Medulla oblongata (tissue), 1 donor: ENCODE measurements at regions not wholly inside any gene's neighbourhood (a gene's known extent, or its start where the extent isn't known, plus 50 kb on each side); places are given as distances from the start of the nearest gene placed in this dataset.

Experiments
- DNase-seq: peaks from one replicate; pipeline ENCODE4 v3.0.0-alpha.2; 2015; ENCODE audit errors: extremely low spot score

GRCh38 chr14:85248881-85249635, 280.9 kb upstream of the FLRT2 start:
- DNase-seq = no peak

- DNase-seq = no peak
These were observed 279.3 kb upstream of the FLRT2 start for GRCh38 chr14:85250414-85251189.

GRCh38 chr14:85252011-85252410, 277.9 kb upstream of the FLRT2 start:
- DNase-seq = no peak

GRCh38 chr14:85254711-85255110, 275.2 kb upstream of the FLRT2 start:
- no peak for DNase-seq

GRCh38 chr14:85257287-85257686, 272.7 kb upstream of the FLRT2 start:
- no peak for DNase-seq

GRCh38 chr14:85263916-85264675, 265.8 kb upstream of the FLRT2 start:
- no peak for DNase-seq

GRCh38 chr14:85273099-85273677, 256.8 kb upstream of the FLRT2 start:
- DNase-seq = peak; percentile 63

- no peak for DNase-seq
These were observed 256.0 kb upstream of the FLRT2 start for GRCh38 chr14:85273952-85274351.

- no peak for DNase-seq
These were observed 253.6 kb upstream of the FLRT2 start for GRCh38 chr14:85276161-85276978.

GRCh38 chr14:85276979-85277228, 253.0 kb upstream of the FLRT2 start:
- no peak for DNase-seq

GRCh38 chr14:85279407-85279806, 250.5 kb upstream of the FLRT2 start:
- no peak for DNase-seq

- no peak for DNase-seq
These were observed 249.9 kb upstream of the FLRT2 start for GRCh38 chr14:85280074-85280473.

- DNase-seq = no peak
These were observed 248.0 kb upstream of the FLRT2 start for GRCh38 chr14:85281921-85282320.

GRCh38 chr14:85288041-85288440, 241.9 kb upstream of the FLRT2 start:
- no peak for DNase-seq

- DNase-seq = no peak
These were observed 238.2 kb upstream of the FLRT2 start for GRCh38 chr14:85291731-85292130.

GRCh38 chr14:85293612-85294234, 236.2 kb upstream of the FLRT2 start:
- DNase-seq = no peak

- no peak for DNase-seq
These were observed 234.6 kb upstream of the FLRT2 start for GRCh38 chr14:85295318-85295717.

GRCh38 chr14:85296456-85297210, 233.3 kb upstream of the FLRT2 start:
- no peak for DNase-seq

GRCh38 chr14:85300107-85300506, 229.8 kb upstream of the FLRT2 start:
- no peak for DNase-seq

- DNase-seq = no peak
These were observed 228.4 kb upstream of the FLRT2 start for GRCh38 chr14:85301506-85301905.
